A549 (cell line): ENCODE measurements at regions not wholly inside any gene's neighbourhood (a gene's known extent, or its start where the extent isn't known, plus 50 kb on each side); places are given as distances from the start of the nearest gene placed in this dataset.

Source experiments
- ATAC-seq, 2 experiments: fragments of 200-7000 bp in 1 of 2; fragments of >200 bp in 1 of 2; cut with Nextera tagmentation in 1 of 2; cut with Tn5 transposase in 1 of 2; 3 replicates each; pipeline versions ENCODE4 v1.8.0 to v1.9.1; 2018 to 2020; ENCODE audit warnings: mild to moderate bottlenecking in 1 of 2, moderate library complexity in 1 of 2
- CTCF ChIA-PET: fragments of 300-600 bp; sonication (Branson Sonifier 250); formaldehyde crosslinking; extraction: SDS; loops from one replicate; lab custom pipeline; 2021; ENCODE audit warnings: antibody characterized with exemption, inconsistent platforms; lab: Yijun Ruan, JAX
- POLR2A ChIA-PET: fragments of 350-600 bp; formaldehyde crosslinking; extraction: SDS; loops from one replicate; lab custom pipeline; 2021; ENCODE audit warnings: antibody characterized with exemption, inconsistent platforms; lab: Yijun Ruan, JAX
- DNase-seq, 2 experiments: peaks; one replicate each; pipeline versions ENCODE4 v3.0.0 to v3.0.0-alpha.2; 2011 to 2016; ENCODE audit warnings: low read depth in 1 of 2, low spot score in 1 of 2
- FAIRE-seq: peaks from 2 replicates; lab custom pipeline; 2011; peaks lifted over from hg19 to GRCh38; lab: Jason Lieb, UNC
- H3K27ac ChIP-seq, 2 experiments: fragments of >200 bp; sonication (Bioruptor Twin); formaldehyde crosslinking; 3 replicates each; pipeline ENCODE4 v1.5.1; 2016 to 2017
- H3K4me1 ChIP-seq: fragments of >200 bp; sonication (Bioruptor Twin); formaldehyde crosslinking; 3 replicates; pipeline ENCODE4 v1.6.1; 2016
- H3K4me2 ChIP-seq: fragments of >200 bp; sonication (Bioruptor Twin); formaldehyde crosslinking; 3 replicates; pipeline ENCODE4 v1.6.1; 2016
- H3K4me3 ChIP-seq: fragments of >200 bp; sonication (Bioruptor Twin); formaldehyde crosslinking; 3 replicates; pipeline ENCODE4 v1.5.1; 2016
- H3K9me3 ChIP-seq: fragments of >200 bp; sonication (Bioruptor Twin); formaldehyde crosslinking; 3 replicates; pipeline ENCODE4 v1.6.1; 2016
- CBX8 ChIP-seq: fragments of 200-600 bp; sonication (generic); IDR thresholded peaks from 2 replicates; pipeline ENCODE4 v1.6.1; 2016
- CEBPB ChIP-seq, 2 experiments: fragments of >200 bp in 1 of 2; sonication (Bioruptor Twin) in 1 of 2; formaldehyde crosslinking in 1 of 2; IDR thresholded peaks; 2 replicates each; pipeline ENCODE4 v1.6.1; 2012 to 2016
- CHD4 ChIP-seq: fragments of 200-600 bp; sonication (generic); IDR thresholded peaks from 2 replicates; pipeline ENCODE4 v1.6.1; 2016; ENCODE audit warnings: antibody characterized with exemption, mild to moderate bottlenecking, borderline replicate concordance
- FOSB ChIP-seq: fragments of 250-450 bp; sonication (Bioruptor Pico); IDR thresholded peaks from 2 replicates; pipeline ENCODE4 v1.5.0; 2020; ENCODE audit warnings: mild to moderate bottlenecking, moderate library complexity
- FOSL2 ChIP-seq, 2 experiments: fragments of 450-650 bp in 1 of 2; fragments of >200 bp in 1 of 2; sonication (Bioruptor Twin) in 1 of 2; formaldehyde crosslinking; IDR thresholded peaks; 2 replicates each; pipeline versions ENCODE4 v1.5.0 to v1.6.1; 2016 to 2020; ENCODE audit warnings: mild to moderate bottlenecking in 1 of 2, moderate library complexity in 1 of 2
- HDAC2 ChIP-seq: fragments of 200-600 bp; sonication (generic); IDR thresholded peaks from 2 replicates; pipeline ENCODE4 v1.6.1; 2016
- HOXA7 ChIP-seq: fragments of 250-450 bp; sonication (Bioruptor Pico); IDR thresholded peaks from 2 replicates; pipeline ENCODE4 v1.5.0; 2020; ENCODE audit warnings: mild to moderate bottlenecking, moderate library complexity
- HOXB13 ChIP-seq: fragments of 250-450 bp; sonication (Bioruptor Pico); IDR thresholded peaks from 2 replicates; pipeline ENCODE4 v1.5.0; 2020; ENCODE audit warnings: low read depth, mild to moderate bottlenecking, moderate library complexity
- MYC ChIP-seq: IDR thresholded peaks from 2 replicates; pipeline ENCODE4 v1.6.1; 2012; ENCODE audit warnings: mild to moderate bottlenecking, inconsistent platforms, low read length, improper control_type of control experiment, borderline replicate concordance
- NR3C1 ChIP-seq: fragments of >200 bp; sonication (Bioruptor Twin); formaldehyde crosslinking; IDR thresholded peaks from 3 replicates; pipeline ENCODE4 v1.6.1; 2017
- POLR2AphosphoS2 ChIP-seq: conservative IDR thresholded peaks from 2 replicates; pipeline ENCODE4 v1.6.1; 2012; ENCODE audit warnings: low read length, improper control_type of control experiment, inconsistent platforms
- ZC3H11A ChIP-seq: fragments of 450-650 bp; IDR thresholded peaks from 2 replicates; pipeline ENCODE4 v1.6.1; 2014; ENCODE audit warnings: antibody characterized with exemption, mild to moderate bottlenecking
- ZFP36 ChIP-seq: fragments of 450-650 bp; IDR thresholded peaks from 2 replicates; pipeline ENCODE4 v1.6.1; 2014; ENCODE audit warnings: borderline replicate concordance; ENCODE audit not compliant: partially characterized antibody
- WGBS: methylation state at CpG from one replicate; pipeline ENCODE4 v1.1.6; 2017; ENCODE audit errors: missing lambda C conversion rate; 5-methylcytosine and 5-hydroxymethylcytosine counted together
- TF ChIP-seq, protein P1 (sequence below): fragments of 250-450 bp; sonication (Bioruptor Pico); IDR thresholded peaks from 2 replicates; pipeline ENCODE4 v1.5.0; 2020; ENCODE audit warnings: low read depth, mild to moderate bottlenecking, moderate library complexity
- TF ChIP-seq, protein P2 (sequence below): fragments of >200 bp; sonication (Bioruptor Twin); formaldehyde crosslinking; IDR thresholded peaks from 3 replicates; pipeline ENCODE4 v1.5.1; 2016
- TF ChIP-seq, protein P3 (sequence below): fragments of 200-600 bp; sonication (generic); IDR thresholded peaks from 2 replicates; pipeline ENCODE4 v1.6.1; 2016; ENCODE audit warnings: antibody characterized with exemption, mild to moderate bottlenecking, moderate library complexity
- TF ChIP-seq, protein P4 (sequence below): fragments of 150-350 bp; IDR thresholded peaks from 2 replicates; pipeline ENCODE4 v1.6.1; 2014; ENCODE audit warnings: low read depth, mild to moderate bottlenecking, low read length

DNA sequence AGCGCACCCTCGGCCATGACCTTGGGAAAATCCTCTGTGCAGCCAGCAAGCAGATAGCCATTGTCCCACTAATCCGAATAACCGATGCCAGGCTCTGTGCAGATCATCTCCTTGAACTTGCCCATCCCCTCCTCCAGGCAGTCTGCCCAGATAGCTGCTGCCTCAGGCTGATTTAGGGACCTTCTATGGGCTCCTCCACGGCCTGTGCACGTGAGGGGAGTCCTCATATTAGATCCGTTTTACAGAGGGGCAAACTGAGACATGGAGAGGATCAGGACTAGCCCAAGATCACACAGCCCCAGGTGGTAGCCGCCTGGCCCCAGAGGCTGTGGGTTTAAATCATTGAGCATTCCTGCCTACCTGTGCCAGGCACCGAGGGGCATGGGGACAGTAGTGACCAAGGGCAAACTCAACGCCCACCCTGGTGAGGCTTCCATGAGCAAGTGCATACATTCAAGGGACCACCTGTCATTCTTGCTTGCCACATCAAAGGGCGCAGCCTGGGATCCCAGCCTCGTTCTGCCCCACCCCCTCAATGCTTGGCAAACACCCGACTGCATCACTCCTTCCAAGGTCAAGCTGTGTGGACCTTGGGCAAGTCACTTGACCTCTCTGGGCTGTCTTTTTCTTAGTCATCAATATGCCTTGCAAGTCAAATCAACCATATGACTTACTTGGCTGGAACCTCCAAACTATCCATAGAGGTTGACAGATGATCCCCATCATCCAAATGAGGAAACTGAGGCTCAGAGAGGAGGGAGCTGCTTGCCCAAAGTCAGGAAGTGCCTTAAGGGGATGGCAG, 131.6 kb downstream of the MN1 start:
- WGBS = 41% methylated on average over 8 of the region's 13 CpGs
- ATAC-seq (no peak), FAIRE-seq (no peak), DNase-seq (peak in 1 of 2 experiments; percentile 35)
- ChIA-PET CTCF (no interaction called here), POLR2A (no interaction called here)
- peak overlapping the region; percentile 48 for H3K4me2 ChIP-seq
- peak overlapping the region; percentile 64 to 83 for H3K27ac ChIP-seq
- TF ChIP-seq POLR2AphosphoS2 (no peak), ZFP36 (peak; percentile 80), MYC (no peak)
- no peaks in the 10 kb centered on the region for H3K9me3 ChIP-seq
- H3K4me3 ChIP-seq = no peak overlapping the region
- H3K4me1 ChIP-seq = peaks cover 26% of the 10 kb centered on the region

DNA sequence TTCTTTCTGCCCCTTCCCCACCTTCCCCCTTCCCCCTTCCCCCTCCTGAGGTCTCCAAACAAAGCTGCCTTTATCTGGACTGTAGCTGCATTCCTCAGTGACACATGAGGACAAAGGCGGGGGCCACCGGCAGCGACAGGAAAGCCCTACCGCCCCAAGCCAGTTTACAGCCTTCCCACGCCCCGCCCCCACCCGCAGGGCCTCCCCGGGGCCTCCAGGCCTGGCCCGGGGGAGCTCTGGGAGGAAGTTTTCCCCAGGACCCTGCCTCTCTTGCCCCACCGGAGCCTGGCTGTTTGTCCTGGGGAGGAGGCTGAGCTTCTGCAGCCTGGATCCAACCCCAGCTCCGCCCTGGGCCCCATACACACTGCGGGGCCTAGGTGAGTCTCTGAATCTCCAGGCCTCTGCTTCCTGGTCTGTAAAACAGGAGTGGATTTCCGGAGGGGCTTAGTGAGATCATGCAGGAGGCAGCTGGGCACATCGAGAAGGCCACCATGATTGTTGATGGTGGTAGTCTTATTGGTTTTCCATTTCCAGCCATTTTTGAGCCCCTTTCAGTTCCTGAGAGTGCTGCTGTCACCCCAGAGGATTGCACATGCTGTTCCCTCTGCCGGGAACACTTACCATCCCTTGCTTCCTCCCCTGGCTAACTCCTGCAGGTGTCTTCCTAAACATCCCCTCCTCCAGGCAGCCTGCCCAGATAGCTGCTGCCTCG, 130.7 kb downstream of the MN1 start:
- POLR2A ChIA-PET = no interaction called here
- H3K27ac ChIP-seq = peak overlapping the region; percentile 59 to 83; a peak in 5 of 6 replicates
- no peak for DNase-seq
- no peak for FAIRE-seq
- 87% methylated on average over 4 of the region's 16 CpGs for WGBS
- no peak for TF ChIP-seq HOXA7 (CRISPR knock-in tag)
- TF ChIP-seq CEBPB (IDR thresholded peaks at IDR 0.05) = no peak
- TF ChIP-seq ZFP36 = peak; percentile 83
- H3K9me3 ChIP-seq = no peaks in the 10 kb centered on the region
- no peak overlapping the region for H3K4me3 ChIP-seq
- peaks cover 26% of the 10 kb centered on the region for H3K4me1 ChIP-seq
- H3K4me2 ChIP-seq = no peak overlapping the region
- ATAC-seq = no peak
- CTCF ChIA-PET = no interaction called here

DNA sequence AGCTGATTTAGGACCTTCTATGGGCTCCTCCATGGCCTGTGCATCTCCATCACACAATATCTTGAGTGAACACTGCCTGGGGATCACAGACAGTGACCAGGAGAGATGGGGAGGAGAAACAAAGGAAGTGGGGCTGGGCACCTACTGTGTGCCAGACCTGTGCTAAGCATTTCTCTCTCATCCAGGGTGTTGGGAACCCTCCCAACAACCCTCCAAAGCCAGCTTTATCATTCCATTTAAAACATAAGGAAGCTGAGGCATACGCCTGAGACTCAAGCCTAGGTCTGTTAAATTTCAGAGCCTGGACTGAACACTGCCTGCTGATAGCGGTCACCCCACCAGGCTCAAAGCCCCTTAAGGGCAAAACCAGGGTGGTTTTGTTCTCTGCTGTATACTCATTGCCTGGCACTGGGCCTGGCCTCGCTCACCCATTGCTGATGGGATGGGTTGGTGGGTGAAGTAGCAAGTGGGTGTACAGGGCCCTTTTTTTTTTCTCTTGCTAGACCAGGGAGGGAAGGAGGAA, 130.1 kb downstream of the MN1 start:
- Histone ChIP-seq H3K27ac (peak overlapping the region in 1 of 2 experiments; percentile 83; a peak in 3 of 6 replicates), H3K4me2 (no peak overlapping the region), H3K4me1 (peaks cover 26% of the 10 kb centered on the region), H3K9me3 (no peaks in the 10 kb centered on the region), H3K4me3 (no peak overlapping the region)
- ChIA-PET POLR2A (no interaction called here), CTCF (no interaction called here)
- 100% methylated on average over 2 of the region's 3 CpGs for WGBS
- FAIRE-seq (no peak), DNase-seq (no peak), ATAC-seq (no peak)
- TF ChIP-seq, protein P1, sequence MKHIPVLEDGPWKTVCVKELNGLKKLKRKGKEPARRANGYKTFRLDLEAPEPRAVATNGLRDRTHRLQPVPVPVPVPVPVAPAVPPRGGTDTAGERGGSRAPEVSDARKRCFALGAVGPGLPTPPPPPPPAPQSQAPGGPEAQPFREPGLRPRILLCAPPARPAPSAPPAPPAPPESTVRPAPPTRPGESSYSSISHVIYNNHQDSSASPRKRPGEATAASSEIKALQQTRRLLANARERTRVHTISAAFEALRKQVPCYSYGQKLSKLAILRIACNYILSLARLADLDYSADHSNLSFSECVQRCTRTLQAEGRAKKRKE (CRISPR knock-in tag) = no peak
- TF ChIP-seq HOXB13 (CRISPR knock-in tag) (no peak), FOSB (CRISPR knock-in tag) (no peak), NR3C1 (no peak), ZC3H11A (no peak), CBX8 (no peak), FOSL2 (IDR thresholded peaks at IDR 0.05) (no peak), FOSL2 (CRISPR knock-in tag; IDR thresholded peaks at IDR 0.05) (no peak), CHD4 (no peak), HDAC2 (no peak)
- TF ChIP-seq, protein P2, sequence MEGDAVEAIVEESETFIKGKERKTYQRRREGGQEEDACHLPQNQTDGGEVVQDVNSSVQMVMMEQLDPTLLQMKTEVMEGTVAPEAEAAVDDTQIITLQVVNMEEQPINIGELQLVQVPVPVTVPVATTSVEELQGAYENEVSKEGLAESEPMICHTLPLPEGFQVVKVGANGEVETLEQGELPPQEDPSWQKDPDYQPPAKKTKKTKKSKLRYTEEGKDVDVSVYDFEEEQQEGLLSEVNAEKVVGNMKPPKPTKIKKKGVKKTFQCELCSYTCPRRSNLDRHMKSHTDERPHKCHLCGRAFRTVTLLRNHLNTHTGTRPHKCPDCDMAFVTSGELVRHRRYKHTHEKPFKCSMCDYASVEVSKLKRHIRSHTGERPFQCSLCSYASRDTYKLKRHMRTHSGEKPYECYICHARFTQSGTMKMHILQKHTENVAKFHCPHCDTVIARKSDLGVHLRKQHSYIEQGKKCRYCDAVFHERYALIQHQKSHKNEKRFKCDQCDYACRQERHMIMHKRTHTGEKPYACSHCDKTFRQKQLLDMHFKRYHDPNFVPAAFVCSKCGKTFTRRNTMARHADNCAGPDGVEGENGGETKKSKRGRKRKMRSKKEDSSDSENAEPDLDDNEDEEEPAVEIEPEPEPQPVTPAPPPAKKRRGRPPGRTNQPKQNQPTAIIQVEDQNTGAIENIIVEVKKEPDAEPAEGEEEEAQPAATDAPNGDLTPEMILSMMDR = no peak
- TF ChIP-seq, protein P3, sequence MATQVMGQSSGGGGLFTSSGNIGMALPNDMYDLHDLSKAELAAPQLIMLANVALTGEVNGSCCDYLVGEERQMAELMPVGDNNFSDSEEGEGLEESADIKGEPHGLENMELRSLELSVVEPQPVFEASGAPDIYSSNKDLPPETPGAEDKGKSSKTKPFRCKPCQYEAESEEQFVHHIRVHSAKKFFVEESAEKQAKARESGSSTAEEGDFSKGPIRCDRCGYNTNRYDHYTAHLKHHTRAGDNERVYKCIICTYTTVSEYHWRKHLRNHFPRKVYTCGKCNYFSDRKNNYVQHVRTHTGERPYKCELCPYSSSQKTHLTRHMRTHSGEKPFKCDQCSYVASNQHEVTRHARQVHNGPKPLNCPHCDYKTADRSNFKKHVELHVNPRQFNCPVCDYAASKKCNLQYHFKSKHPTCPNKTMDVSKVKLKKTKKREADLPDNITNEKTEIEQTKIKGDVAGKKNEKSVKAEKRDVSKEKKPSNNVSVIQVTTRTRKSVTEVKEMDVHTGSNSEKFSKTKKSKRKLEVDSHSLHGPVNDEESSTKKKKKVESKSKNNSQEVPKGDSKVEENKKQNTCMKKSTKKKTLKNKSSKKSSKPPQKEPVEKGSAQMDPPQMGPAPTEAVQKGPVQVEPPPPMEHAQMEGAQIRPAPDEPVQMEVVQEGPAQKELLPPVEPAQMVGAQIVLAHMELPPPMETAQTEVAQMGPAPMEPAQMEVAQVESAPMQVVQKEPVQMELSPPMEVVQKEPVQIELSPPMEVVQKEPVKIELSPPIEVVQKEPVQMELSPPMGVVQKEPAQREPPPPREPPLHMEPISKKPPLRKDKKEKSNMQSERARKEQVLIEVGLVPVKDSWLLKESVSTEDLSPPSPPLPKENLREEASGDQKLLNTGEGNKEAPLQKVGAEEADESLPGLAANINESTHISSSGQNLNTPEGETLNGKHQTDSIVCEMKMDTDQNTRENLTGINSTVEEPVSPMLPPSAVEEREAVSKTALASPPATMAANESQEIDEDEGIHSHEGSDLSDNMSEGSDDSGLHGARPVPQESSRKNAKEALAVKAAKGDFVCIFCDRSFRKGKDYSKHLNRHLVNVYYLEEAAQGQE = no peak
- TF ChIP-seq, protein P4, sequence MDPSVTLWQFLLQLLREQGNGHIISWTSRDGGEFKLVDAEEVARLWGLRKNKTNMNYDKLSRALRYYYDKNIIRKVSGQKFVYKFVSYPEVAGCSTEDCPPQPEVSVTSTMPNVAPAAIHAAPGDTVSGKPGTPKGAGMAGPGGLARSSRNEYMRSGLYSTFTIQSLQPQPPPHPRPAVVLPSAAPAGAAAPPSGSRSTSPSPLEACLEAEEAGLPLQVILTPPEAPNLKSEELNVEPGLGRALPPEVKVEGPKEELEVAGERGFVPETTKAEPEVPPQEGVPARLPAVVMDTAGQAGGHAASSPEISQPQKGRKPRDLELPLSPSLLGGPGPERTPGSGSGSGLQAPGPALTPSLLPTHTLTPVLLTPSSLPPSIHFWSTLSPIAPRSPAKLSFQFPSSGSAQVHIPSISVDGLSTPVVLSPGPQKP = no peak
